ENCODE measurements at regions not wholly inside any gene's neighbourhood (a gene's known extent, or its start where the extent isn't known, plus 50 kb on each side); places are given as distances from the start of the nearest gene placed in this dataset.

DNA sequence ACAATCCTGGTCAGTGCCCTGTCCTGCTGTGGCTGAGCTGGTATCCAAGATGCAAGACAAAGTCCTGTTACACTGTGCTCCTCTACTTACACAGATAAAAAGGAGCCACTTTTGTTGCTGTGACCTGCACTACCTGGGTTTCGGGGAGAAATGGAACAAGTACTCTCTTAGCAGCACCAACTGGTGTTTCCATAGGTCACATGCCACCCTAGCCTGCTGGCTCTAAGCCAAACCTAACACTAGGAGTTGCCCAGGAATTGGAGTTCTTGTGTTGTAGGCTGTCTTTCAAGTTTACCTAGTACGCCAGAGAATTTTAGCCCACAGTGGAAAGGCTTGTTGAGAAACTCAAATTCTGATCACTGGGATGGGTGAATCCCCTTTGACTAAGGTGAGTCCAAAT, 727.4 kb downstream of the FAM133A start:
- ATAC-seq (ENCODE audit: low read depth), result no peak

DNA sequence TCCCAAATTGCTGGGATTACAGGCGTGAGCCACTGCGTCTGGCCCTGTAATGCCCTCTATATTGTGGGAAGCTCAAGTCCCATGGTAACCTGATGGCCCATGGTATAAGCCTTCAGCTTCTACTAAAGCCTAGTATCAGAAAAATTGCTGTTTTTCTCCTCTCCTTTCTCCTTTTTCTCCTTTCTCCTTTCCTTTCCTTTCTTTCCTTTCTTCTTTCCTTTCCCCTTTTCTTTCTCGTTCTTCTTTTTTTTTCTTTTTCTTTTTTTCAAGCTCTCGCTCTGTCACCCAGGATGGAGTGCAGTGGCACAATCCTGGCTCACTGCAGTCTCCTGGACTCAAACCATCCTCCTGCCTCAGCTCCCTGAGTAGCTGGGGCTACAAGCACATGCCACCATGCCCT, 740.7 kb downstream of the FAM133A start:
- Histone ChIP-seq H3K9me3 (ENCODE audit: severe bottlenecking) (no peaks in the 10 kb centered on the region), H3K4me3 (ENCODE audit: severe bottlenecking) (no peak overlapping the region), H3K27ac (ENCODE audit: poor library complexity, severe bottlenecking) (no peak overlapping the region), H3K4me1 (ENCODE audit: insufficient read depth, poor library complexity, severe bottlenecking) (no peaks in the 10 kb centered on the region), H3K27me3 (ENCODE audit: insufficient read depth, poor library complexity, severe bottlenecking) (no peaks in the 10 kb centered on the region), H3K36me3 (ENCODE audit: low read depth) (no peaks in the 10 kb centered on the region)
- DNase-seq (ENCODE audit: low spot score) (no peak), ATAC-seq (ENCODE audit: low read depth) (no peak)
- TF ChIP-seq, protein P1, sequence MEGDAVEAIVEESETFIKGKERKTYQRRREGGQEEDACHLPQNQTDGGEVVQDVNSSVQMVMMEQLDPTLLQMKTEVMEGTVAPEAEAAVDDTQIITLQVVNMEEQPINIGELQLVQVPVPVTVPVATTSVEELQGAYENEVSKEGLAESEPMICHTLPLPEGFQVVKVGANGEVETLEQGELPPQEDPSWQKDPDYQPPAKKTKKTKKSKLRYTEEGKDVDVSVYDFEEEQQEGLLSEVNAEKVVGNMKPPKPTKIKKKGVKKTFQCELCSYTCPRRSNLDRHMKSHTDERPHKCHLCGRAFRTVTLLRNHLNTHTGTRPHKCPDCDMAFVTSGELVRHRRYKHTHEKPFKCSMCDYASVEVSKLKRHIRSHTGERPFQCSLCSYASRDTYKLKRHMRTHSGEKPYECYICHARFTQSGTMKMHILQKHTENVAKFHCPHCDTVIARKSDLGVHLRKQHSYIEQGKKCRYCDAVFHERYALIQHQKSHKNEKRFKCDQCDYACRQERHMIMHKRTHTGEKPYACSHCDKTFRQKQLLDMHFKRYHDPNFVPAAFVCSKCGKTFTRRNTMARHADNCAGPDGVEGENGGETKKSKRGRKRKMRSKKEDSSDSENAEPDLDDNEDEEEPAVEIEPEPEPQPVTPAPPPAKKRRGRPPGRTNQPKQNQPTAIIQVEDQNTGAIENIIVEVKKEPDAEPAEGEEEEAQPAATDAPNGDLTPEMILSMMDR (IDR thresholded peaks at IDR 0.05; ENCODE audit: poor library complexity, severe bottlenecking), result no peak

More for the DNA sequence above, 727.4 kb downstream of the FAM133A start:
- Histone ChIP-seq H3K36me3 (ENCODE audit: low read depth) (no peaks in the 10 kb centered on the region), H3K27ac (ENCODE audit: poor library complexity, severe bottlenecking) (peak overlapping the region; percentile 79), H3K4me1 (ENCODE audit: insufficient read depth, poor library complexity, severe bottlenecking) (peaks cover 12% of the 10 kb centered on the region), H3K27me3 (ENCODE audit: insufficient read depth, poor library complexity, severe bottlenecking) (no peaks in the 10 kb centered on the region), H3K4me3 (ENCODE audit: severe bottlenecking) (no peak overlapping the region), H3K9me3 (ENCODE audit: severe bottlenecking) (no peaks in the 10 kb centered on the region)
- TF ChIP-seq, protein P1 (IDR thresholded peaks at IDR 0.05; ENCODE audit: poor library complexity, severe bottlenecking), result no peak
- no peak for DNase-seq (ENCODE audit: low spot score)

DNA sequence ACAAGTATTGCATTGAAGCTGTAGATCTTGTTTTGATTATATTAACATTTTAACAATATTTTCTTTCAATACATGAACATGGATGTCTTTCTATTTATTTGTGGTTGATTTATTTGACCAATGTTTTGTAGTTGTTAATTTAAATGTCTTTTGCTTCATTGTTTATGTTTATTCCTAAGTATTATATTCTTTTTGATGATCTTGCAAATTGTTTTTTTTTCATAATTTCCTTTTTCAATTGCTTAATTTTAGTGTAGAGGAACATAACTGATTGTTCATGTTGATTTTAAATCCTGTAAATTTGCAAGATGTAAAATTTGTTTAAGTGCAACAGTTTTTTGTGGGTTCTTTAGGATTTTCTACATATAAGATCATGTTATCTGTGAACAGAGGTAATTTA, 744.1 kb downstream of the FAM133A start:
- no peak overlapping the region for H3K4me3 ChIP-seq (ENCODE audit: severe bottlenecking)
- no peaks in the 10 kb centered on the region for H3K4me1 ChIP-seq (ENCODE audit: insufficient read depth, poor library complexity, severe bottlenecking)
- TF ChIP-seq, protein P1 (IDR thresholded peaks at IDR 0.05; ENCODE audit: poor library complexity, severe bottlenecking), result no peak
- no peaks in the 10 kb centered on the region for H3K9me3 ChIP-seq (ENCODE audit: severe bottlenecking)
- ATAC-seq (ENCODE audit: low read depth) (no peak), DNase-seq (ENCODE audit: low spot score) (no peak)
- H3K27me3 ChIP-seq (ENCODE audit: insufficient read depth, poor library complexity, severe bottlenecking), result no peaks in the 10 kb centered on the region
- H3K27ac ChIP-seq (ENCODE audit: poor library complexity, severe bottlenecking), result no peak overlapping the region
- H3K36me3 ChIP-seq (ENCODE audit: low read depth), result no peaks in the 10 kb centered on the region

DNA sequence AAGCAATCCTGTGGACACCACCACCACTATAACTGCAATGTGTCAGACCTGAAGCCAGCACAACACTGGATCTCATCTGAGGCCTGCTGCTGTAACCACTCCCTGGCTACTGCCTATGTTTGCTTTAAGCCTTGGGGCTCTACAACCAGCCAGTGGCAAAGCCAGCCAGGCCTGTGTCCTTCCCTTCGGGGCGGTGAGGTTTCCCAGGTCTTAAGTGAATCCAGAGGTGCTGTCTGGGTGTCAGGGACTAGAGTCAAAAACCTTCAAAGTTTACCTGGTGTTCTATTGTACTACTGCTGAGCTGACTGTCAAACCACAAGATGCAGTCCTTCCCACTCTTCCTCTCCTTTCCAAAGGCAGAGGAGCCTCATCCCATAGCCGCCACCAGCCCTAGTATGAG, 750.5 kb downstream of the FAM133A start:
- Histone ChIP-seq H3K27ac (ENCODE audit: poor library complexity, severe bottlenecking) (no peak overlapping the region), H3K4me1 (ENCODE audit: insufficient read depth, poor library complexity, severe bottlenecking) (no peaks in the 10 kb centered on the region)
- ATAC-seq (ENCODE audit: low read depth), result no peak

DNA sequence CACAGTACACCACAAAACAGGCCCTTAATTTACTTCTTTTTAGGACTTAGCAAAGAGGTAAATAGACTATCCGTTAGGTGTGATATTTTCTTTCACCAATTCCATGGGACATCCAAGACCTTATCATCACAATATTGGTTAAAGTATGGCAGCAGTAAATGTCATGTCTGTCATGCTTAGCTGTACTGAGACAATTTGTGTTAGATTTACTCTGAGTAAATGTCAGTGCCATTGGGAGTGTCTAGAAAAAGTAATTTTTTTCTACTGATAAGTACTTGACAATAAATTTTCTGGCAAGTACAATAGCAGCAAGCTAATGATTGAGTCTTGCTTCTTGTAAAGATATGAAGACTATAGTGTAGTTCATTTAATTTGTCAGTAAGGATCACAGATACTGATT, 756.1 kb downstream of the FAM133A start:
- no peaks in the 10 kb centered on the region for H3K4me1 ChIP-seq (ENCODE audit: insufficient read depth, poor library complexity, severe bottlenecking)
- H3K36me3 ChIP-seq (ENCODE audit: low read depth), result no peaks in the 10 kb centered on the region
- no peak overlapping the region for H3K4me3 ChIP-seq (ENCODE audit: severe bottlenecking)
- H3K27me3 ChIP-seq (ENCODE audit: insufficient read depth, poor library complexity, severe bottlenecking), result no peaks in the 10 kb centered on the region
- no peak for DNase-seq (ENCODE audit: low spot score)
- ATAC-seq (ENCODE audit: low read depth), result no peak
- H3K27ac ChIP-seq (ENCODE audit: poor library complexity, severe bottlenecking), result no peak overlapping the region
- TF ChIP-seq, protein P1 (IDR thresholded peaks at IDR 0.05; ENCODE audit: poor library complexity, severe bottlenecking), result no peak
- H3K9me3 ChIP-seq (ENCODE audit: severe bottlenecking), result no peaks in the 10 kb centered on the region

More for the DNA sequence above, 750.5 kb downstream of the FAM133A start:
- Histone ChIP-seq H3K9me3 (ENCODE audit: severe bottlenecking) (no peaks in the 10 kb centered on the region), H3K36me3 (ENCODE audit: low read depth) (no peaks in the 10 kb centered on the region), H3K27me3 (ENCODE audit: insufficient read depth, poor library complexity, severe bottlenecking) (no peaks in the 10 kb centered on the region), H3K4me3 (ENCODE audit: severe bottlenecking) (no peak overlapping the region)
- no peak for DNase-seq (ENCODE audit: low spot score)
- TF ChIP-seq, protein P1 (IDR thresholded peaks at IDR 0.05; ENCODE audit: poor library complexity, severe bottlenecking), result no peak
